ENCODE measurements at regions not wholly inside any gene's neighbourhood (a gene's known extent, or its start where the extent isn't known, plus 50 kb on each side); places are given as distances from the start of the nearest gene placed in this dataset.

- TF ChIP-seq, protein P1, sequence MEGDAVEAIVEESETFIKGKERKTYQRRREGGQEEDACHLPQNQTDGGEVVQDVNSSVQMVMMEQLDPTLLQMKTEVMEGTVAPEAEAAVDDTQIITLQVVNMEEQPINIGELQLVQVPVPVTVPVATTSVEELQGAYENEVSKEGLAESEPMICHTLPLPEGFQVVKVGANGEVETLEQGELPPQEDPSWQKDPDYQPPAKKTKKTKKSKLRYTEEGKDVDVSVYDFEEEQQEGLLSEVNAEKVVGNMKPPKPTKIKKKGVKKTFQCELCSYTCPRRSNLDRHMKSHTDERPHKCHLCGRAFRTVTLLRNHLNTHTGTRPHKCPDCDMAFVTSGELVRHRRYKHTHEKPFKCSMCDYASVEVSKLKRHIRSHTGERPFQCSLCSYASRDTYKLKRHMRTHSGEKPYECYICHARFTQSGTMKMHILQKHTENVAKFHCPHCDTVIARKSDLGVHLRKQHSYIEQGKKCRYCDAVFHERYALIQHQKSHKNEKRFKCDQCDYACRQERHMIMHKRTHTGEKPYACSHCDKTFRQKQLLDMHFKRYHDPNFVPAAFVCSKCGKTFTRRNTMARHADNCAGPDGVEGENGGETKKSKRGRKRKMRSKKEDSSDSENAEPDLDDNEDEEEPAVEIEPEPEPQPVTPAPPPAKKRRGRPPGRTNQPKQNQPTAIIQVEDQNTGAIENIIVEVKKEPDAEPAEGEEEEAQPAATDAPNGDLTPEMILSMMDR (IDR thresholded peaks at IDR 0.05; ENCODE audit: low read length) = no peak
- no peak for TF ChIP-seq EZH2phosphoT487 (IDR thresholded peaks at IDR 0.05; ENCODE audit: low read length)
Measured at GRCh38 chr4:89595125-89595789, 241.7 kb downstream of the SNCA start.

Data from MM.1S (cell line).